HUES48 (cell line): ENCODE measurements at regions not wholly inside any gene's neighbourhood (a gene's known extent, or its start where the extent isn't known, plus 50 kb on each side); places are given as distances from the start of the nearest gene placed in this dataset.
A peak's percentile ranks its signal among the peaks of the same experiment; 100 is the strongest.
"Not testable (repeated sequence)": the region's sequence is repeated elsewhere in the genome, so short reads cannot be mapped to it uniquely, and the experiment has no call there.

Source experiments
- H3K27ac ChIP-seq: one replicate; pipeline ENCODE4 v1.7.0; 2013; ENCODE audit warnings: low read depth, low read length, inconsistent platforms
- H3K27me3 ChIP-seq: 2 replicates; pipeline ENCODE4 v1.6.1; 2013; ENCODE audit warnings: mild to moderate bottlenecking, low read length; ENCODE audit not compliant: control insufficient read depth, insufficient read depth
- H3K36me3 ChIP-seq: 2 replicates; pipeline ENCODE4 v1.6.1; 2013; ENCODE audit warnings: low read length; ENCODE audit not compliant: control insufficient read depth, insufficient read depth
- H3K4me1 ChIP-seq: 2 replicates; pipeline ENCODE4 v1.6.1; 2013; ENCODE audit warnings: mild to moderate bottlenecking, low read length; ENCODE audit not compliant: control insufficient read depth, insufficient read depth
- H3K4me3 ChIP-seq: 2 replicates; pipeline ENCODE4 v1.5.1; 2013; ENCODE audit warnings: mild to moderate bottlenecking, low read depth, low read length
- H3K9ac ChIP-seq: 2 replicates; pipeline ENCODE4 v1.6.1; 2013; ENCODE audit warnings: mild to moderate bottlenecking, low read depth, low read length, moderate library complexity
- H3K9me3 ChIP-seq: 2 replicates; pipeline ENCODE4 v1.6.1; 2013; ENCODE audit warnings: low read length; ENCODE audit not compliant: control insufficient read depth, insufficient read depth

DNA sequence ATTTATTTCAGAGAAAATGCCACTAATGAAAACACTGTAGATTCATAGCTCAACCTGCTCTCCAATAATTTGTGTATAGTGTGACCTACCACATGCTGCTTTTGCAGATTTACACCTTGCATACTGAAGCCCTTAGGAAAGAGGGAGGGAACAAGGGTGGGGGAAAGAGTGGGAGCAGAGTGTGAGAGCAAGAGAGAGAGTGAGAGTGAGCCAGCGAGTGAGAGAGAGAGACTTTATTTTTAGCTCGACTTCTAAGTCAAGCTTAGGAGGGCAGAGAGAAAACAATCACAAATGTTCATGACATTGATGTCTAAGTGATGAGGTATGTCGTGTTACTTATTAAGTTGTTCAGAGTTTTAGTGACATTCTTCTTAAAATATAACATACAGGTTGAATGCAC, 112.5 kb upstream of the HAND2 start:
- Histone ChIP-seq H3K9me3 (no peaks in the 10 kb centered on the region), H3K36me3 (no peaks in the 10 kb centered on the region), H3K9ac (no peak overlapping the region), H3K4me1 (peaks cover 10% of the 10 kb centered on the region; the same call in 1 of the 2 replicates), H3K27me3 (no peaks in the 10 kb centered on the region), H3K4me3 (no peak overlapping the region), H3K27ac (no peak overlapping the region)

DNA sequence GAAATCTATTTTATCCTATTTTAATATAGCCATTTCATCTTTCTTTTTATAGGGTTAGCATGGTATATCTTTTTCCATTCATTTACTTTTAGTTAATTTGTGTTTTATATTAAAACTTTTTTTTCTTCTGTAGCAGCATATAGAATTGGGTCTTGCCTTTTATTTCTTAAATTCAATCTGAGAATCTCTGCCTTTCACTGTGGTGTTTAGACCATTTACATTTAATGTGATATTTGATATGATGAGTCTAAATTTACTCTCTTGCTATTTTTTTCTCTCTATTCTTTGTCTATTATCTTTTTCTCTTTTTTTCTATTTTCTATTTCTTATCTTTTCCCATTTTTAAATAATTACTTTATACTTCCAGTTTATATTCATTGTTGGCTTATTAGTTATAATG, 105.4 kb upstream of the HAND2 start:
- Histone ChIP-seq H3K4me3 (no peak overlapping the region), H3K36me3 (no peaks in the 10 kb centered on the region), H3K9me3 (peaks cover 6% of the 10 kb centered on the region), H3K27me3 (no peaks in the 10 kb centered on the region), H3K4me1 (no peaks in the 10 kb centered on the region), H3K27ac (no peak overlapping the region), H3K9ac (no peak overlapping the region)

DNA sequence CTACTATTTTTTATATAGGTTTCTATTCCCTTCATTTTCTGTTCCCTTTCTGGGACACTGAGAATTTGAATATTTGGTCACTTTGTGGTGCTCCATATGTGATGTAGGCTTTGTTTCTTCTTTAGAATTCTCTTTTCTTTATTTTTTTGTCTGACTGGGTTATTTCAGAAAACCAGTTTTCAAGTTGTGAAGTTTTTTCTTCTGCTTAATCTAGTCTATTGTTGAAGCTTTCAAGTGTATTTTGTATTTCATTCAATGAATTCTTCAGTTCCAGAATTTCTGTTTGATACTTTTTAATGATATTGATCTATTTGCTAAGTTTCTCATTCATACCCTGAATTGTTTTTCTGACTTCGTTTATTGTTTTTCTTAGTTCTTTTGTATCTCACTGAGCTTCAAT, 96.2 kb upstream of the HAND2 start:
- no peak overlapping the region for H3K9ac ChIP-seq
- no peaks in the 10 kb centered on the region for H3K36me3 ChIP-seq
- H3K9me3 ChIP-seq: peaks cover 4% of the 10 kb centered on the region; the same call in 1 of the 2 replicates
- H3K27ac ChIP-seq: no peak overlapping the region
- no peaks in the 10 kb centered on the region for H3K4me1 ChIP-seq
- H3K27me3 ChIP-seq: no peaks in the 10 kb centered on the region
- no peak overlapping the region for H3K4me3 ChIP-seq

- H3K9ac ChIP-seq, H3K27ac ChIP-seq, H3K9me3 ChIP-seq, H3K27me3 ChIP-seq, H3K4me1 ChIP-seq, H3K4me3 ChIP-seq, H3K36me3 ChIP-seq: not testable (repeated sequence)
Observed at GRCh38 chr4:173618648-173619047, 88.6 kb upstream of the HAND2 start.

DNA sequence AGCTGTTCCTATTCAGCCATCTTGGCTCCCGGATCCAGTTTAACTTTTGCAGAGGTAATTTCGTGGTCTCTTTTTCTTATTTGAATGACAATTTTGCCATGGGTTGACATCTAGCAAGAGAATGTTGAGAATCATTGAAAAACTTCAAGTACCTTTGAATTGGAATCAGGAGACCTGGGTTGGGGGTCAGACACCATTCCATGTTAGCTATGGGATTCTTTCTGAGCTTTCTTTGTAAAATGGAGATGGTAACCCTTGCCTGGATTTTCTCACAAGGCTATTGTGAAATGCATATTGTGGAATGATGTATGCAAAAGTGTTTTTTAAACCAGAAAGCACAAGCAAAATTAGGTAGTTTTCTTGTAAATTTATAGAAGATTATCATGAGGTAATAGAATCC, 79.1 kb upstream of the HAND2 start:
- H3K27me3 ChIP-seq: no peaks in the 10 kb centered on the region
- H3K4me3 ChIP-seq: peak overlapping the region; percentile 68
- H3K9ac ChIP-seq: peak overlapping the region; percentile 41
- H3K27ac ChIP-seq: peak overlapping the region; percentile 28
- no peaks in the 10 kb centered on the region for H3K9me3 ChIP-seq
- no peaks in the 10 kb centered on the region for H3K36me3 ChIP-seq
- peaks cover 8% of the 10 kb centered on the region for H3K4me1 ChIP-seq

- not testable (repeated sequence) for H3K9me3 ChIP-seq, H3K36me3 ChIP-seq, H3K4me1 ChIP-seq, H3K27me3 ChIP-seq
- Histone ChIP-seq H3K4me3 (peak overlapping the region; percentile 68), H3K27ac (peak overlapping the region; percentile 28), H3K9ac (peak overlapping the region; percentile 41)
Observed at GRCh38 chr4:173608632-173609031, 78.6 kb upstream of the HAND2 start.

DNA sequence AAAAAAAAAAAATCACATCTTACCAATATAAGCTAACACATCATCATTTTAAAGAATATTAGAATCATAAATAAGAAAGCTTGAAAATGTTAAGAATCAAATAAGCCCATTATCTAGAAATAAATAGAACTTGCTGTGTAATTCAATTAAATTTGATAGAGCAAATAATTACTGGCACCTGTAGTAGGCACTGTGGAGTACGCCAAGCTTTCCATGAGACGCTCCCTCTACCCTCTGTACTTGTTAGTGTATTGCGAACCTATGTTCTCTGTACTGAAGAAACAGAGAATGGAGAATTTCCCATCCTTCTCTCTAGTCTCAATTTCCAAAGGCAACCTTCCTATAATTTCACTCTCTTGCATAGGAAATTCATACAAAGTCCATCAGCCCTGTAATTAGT, 61.7 kb upstream of the HAND2 start:
- Histone ChIP-seq H3K4me1 (no peaks in the 10 kb centered on the region), H3K9ac (no peak overlapping the region), H3K27me3 (no peaks in the 10 kb centered on the region), H3K36me3 (no peaks in the 10 kb centered on the region), H3K27ac (no peak overlapping the region), H3K4me3 (no peak overlapping the region), H3K9me3 (no peaks in the 10 kb centered on the region)

DNA sequence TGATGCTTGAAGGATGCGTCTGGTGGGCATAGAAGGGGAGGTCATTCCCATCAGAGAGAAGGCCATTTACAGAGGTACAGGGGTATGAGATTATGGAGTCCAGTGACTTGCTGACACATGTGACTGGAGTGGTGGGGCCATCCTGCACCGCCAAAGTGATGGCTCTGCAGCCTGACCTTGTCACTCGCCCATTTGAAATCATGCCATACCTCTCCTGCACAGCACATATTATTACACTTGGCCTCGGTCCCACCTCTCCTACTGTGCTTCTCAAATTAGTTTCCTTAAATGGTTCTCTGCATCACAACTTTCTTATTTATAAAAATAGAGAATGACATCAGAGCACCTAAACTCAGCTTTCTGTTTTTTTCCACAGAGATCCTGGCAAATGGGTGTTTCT, 60.7 kb upstream of the HAND2 start:
- H3K9me3 ChIP-seq: no peaks in the 10 kb centered on the region
- no peak overlapping the region for H3K9ac ChIP-seq
- no peaks in the 10 kb centered on the region for H3K4me1 ChIP-seq
- H3K4me3 ChIP-seq: no peak overlapping the region
- H3K27ac ChIP-seq: no peak overlapping the region
- no peaks in the 10 kb centered on the region for H3K27me3 ChIP-seq
- no peaks in the 10 kb centered on the region for H3K36me3 ChIP-seq

- Histone ChIP-seq H3K4me3 (no peak overlapping the region), H3K9me3 (no peaks in the 10 kb centered on the region), H3K4me1 (no peaks in the 10 kb centered on the region), H3K27ac (no peak overlapping the region), H3K36me3 (no peaks in the 10 kb centered on the region), H3K9ac (no peak overlapping the region), H3K27me3 (no peaks in the 10 kb centered on the region)
Observed at GRCh38 chr4:173585876-173586572, 56.0 kb upstream of the HAND2 start.

- H3K27me3 ChIP-seq: no peaks in the 10 kb centered on the region
- no peaks in the 10 kb centered on the region for H3K4me1 ChIP-seq
- H3K4me3 ChIP-seq: no peak overlapping the region
- no peaks in the 10 kb centered on the region for H3K36me3 ChIP-seq
- no peak overlapping the region for H3K27ac ChIP-seq
- H3K9ac ChIP-seq: no peak overlapping the region
- no peaks in the 10 kb centered on the region for H3K9me3 ChIP-seq
Observed at GRCh38 chr4:173584506-173584905, 54.5 kb upstream of the HAND2 start.
